Gastroesophageal sphincter (tissue), 4 donors: ENCODE measurements at regions not wholly inside any gene's neighbourhood (a gene's known extent, or its start where the extent isn't known, plus 50 kb on each side); places are given as distances from the start of the nearest gene placed in this dataset.

Source experiments
- ATAC-seq: fragments of 150-250 bp; one replicate; pipeline ENCODE4 v1.9.1; 2016; ENCODE audit warnings: mild to moderate bottlenecking, moderate library complexity
- H3K27ac ChIP-seq, 4 donors: fragments of 200-600 bp; sonication (generic) in 3 of 4; 1 replicate in 3 of 4; 2 replicates in 1 of 4; pipeline ENCODE4 v1.5.1; 2016 to 2019
- H3K27me3 ChIP-seq: fragments of 200-600 bp; sonication (generic); one replicate; pipeline ENCODE4 v1.5.1; 2019
- H3K36me3 ChIP-seq, 2 donors: fragments of 200-600 bp; sonication (generic); one replicate each; pipeline ENCODE4 v1.5.1; 2019; ENCODE audit warnings: control low read depth in 1 of 2
- H3K4me1 ChIP-seq, 3 donors: fragments of 200-600 bp; sonication (generic); 1 replicate in 2 of 3; 2 replicates in 1 of 3; pipeline ENCODE4 v1.5.1; 2016 to 2019; ENCODE audit warnings: control low read depth in 2 of 3
- H3K4me3 ChIP-seq, 2 donors: fragments of 200-600 bp; sonication (generic); one replicate each; pipeline ENCODE4 v1.5.1; 2019; ENCODE audit warnings: mild to moderate bottlenecking in 1 of 2, moderate library complexity in 1 of 2
- H3K9me3 ChIP-seq, 3 donors: fragments of 200-600 bp; sonication (generic); one replicate each; pipeline ENCODE4 v1.5.1; 2017 to 2019; ENCODE audit warnings: control low read depth in 2 of 3
- EP300 ChIP-seq: sonication (generic); formaldehyde crosslinking; IDR thresholded peaks from one replicate; pipeline ENCODE4 v1.6.1; 2017; ENCODE audit warnings: antibody characterized with exemption, mild to moderate bottlenecking
- POLR2A ChIP-seq, 2 donors: fragments of 450-650 bp; IDR thresholded peaks; one replicate each; pipeline ENCODE4 v1.6.1; 2017; ENCODE audit warnings: antibody characterized with exemption in 2 of 2, mild to moderate bottlenecking in 2 of 2, moderate library complexity in 1 of 2
- POLR2AphosphoS5 ChIP-seq: sonication (generic); formaldehyde crosslinking; IDR thresholded peaks from one replicate; pipeline ENCODE4 v1.6.1; 2017; ENCODE audit warnings: antibody characterized with exemption
- WGBS, 2 donors: methylation state at CpG; one replicate each; pipeline ENCODE4 v1.1.5; 2018; ENCODE audit warnings: low coverage in 1 of 2; 5-methylcytosine and 5-hydroxymethylcytosine counted together
- TF ChIP-seq, protein P1 (sequence below), 4 experiments: fragments of 200-600 bp in 2 of 4; fragments of 450-650 bp in 2 of 4; sonication (generic) in 1 of 4; IDR thresholded peaks; one replicate each; pipeline ENCODE4 v1.5.1; 2017 to 2019; ENCODE audit warnings: antibody characterized with exemption in 4 of 4, mild to moderate bottlenecking in 2 of 4, moderate library complexity in 2 of 4

DNA sequence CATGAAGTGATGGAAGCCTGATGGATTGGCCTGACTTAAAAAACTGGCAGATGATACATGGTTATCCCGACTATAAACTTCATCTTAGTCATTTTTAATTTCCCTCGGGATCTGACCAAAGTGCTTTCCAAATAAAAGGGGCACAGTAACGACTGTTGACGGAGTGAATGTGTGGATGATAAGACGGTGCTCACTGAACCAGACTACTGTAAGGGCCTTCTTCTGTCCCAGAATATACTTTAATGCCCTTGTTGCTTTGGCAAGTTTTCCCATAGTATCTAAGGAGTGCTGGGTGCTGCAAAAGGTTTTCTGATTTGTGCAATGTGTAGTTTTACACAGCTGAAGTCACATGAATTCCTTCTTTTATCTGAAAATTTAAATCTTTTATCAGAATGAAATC is 373.5 kb downstream of the DSEL start:
- H3K27ac ChIP-seq = no peak overlapping the region
- WGBS, 2 donors = 39 to 41% methylated on average over 5 of the region's 5 CpGs
- H3K27me3 ChIP-seq = no peaks in the 10 kb centered on the region
- H3K9me3 ChIP-seq = no peaks in the 10 kb centered on the region
- TF ChIP-seq POLR2AphosphoS5 = no peak
- TF ChIP-seq, protein P1, sequence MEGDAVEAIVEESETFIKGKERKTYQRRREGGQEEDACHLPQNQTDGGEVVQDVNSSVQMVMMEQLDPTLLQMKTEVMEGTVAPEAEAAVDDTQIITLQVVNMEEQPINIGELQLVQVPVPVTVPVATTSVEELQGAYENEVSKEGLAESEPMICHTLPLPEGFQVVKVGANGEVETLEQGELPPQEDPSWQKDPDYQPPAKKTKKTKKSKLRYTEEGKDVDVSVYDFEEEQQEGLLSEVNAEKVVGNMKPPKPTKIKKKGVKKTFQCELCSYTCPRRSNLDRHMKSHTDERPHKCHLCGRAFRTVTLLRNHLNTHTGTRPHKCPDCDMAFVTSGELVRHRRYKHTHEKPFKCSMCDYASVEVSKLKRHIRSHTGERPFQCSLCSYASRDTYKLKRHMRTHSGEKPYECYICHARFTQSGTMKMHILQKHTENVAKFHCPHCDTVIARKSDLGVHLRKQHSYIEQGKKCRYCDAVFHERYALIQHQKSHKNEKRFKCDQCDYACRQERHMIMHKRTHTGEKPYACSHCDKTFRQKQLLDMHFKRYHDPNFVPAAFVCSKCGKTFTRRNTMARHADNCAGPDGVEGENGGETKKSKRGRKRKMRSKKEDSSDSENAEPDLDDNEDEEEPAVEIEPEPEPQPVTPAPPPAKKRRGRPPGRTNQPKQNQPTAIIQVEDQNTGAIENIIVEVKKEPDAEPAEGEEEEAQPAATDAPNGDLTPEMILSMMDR (IDR thresholded peaks at IDR 0.05) = no peak
- TF ChIP-seq EP300 = no peak
- no peak for TF ChIP-seq POLR2A (IDR thresholded peaks at IDR 0.05)
- ATAC-seq = no peak
- H3K36me3 ChIP-seq = no peaks in the 10 kb centered on the region
- no peaks in the 10 kb centered on the region for H3K4me1 ChIP-seq
- no peak overlapping the region for H3K4me3 ChIP-seq

DNA sequence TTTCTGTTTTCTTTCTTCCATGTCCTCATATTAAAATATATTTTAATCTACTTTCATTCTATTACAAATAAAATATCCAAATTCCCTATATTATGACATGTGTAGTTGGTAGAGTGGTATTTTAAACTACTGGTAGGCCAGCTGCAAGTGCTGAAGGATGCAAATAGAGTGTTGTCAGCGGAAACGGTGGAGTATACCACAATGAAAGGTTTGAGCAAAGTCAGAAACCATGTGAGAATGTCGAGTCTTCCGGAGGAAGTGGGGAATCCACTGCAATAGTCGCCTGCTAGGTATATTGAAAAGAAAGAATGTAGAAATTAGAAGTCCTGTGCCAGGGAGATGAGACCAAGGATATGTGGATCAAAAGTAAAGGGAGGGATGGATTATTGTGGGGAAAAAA is 373.9 kb downstream of the DSEL start:
- Histone ChIP-seq H3K27me3 (no peaks in the 10 kb centered on the region), H3K9me3 (no peaks in the 10 kb centered on the region), H3K27ac (no peak overlapping the region), H3K4me3 (no peak overlapping the region), H3K4me1 (no peaks in the 10 kb centered on the region), H3K36me3 (no peaks in the 10 kb centered on the region)
- 60 to 74% methylated on average over 5 of the region's 5 CpGs for WGBS, 2 donors
- no peak for ATAC-seq
- TF ChIP-seq POLR2A (IDR thresholded peaks at IDR 0.05) (no peak), EP300 (no peak), POLR2AphosphoS5 (no peak)
- TF ChIP-seq, protein P1 (IDR thresholded peaks at IDR 0.05) = no peak

DNA sequence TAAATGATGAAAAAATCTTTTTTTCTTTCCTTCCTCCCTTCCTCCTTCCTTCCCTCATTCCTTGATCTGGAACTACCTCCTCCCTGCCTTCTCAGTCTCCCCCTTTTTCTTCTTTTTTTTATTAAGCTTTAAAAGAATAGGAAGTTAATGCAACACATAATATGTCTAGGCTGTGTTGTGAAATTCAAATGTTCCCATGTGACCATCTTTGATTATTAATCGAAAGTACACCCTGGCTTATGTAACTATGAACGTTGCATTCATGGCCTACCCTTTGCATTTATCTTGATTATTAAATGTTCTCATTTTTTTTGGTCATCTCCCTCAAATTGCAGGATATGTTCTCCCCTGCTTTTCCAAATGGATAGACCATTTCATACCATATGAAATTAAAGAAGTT is 376.0 kb downstream of the DSEL start:
- WGBS, 2 donors = 84% methylated on average over 2 of the region's 2 CpGs
- H3K36me3 ChIP-seq = no peaks in the 10 kb centered on the region

DNA sequence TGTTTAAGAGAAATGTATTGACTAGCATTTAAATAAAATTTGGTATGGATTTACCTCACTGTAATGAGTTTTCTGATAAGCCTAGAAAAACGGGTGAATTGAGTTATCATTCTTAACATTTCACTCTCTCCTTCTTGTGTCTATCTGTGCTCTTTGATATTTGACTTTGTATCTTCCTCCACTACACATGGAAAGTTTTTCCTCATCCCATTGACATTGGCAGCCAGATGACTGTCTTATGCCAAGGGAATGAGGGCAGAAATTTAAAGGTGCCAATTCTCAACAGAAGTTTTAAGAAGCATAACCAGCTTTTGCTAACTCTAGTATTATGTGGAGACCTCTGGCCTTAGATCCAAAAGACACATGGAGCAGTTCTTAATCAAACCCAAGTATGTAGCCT is 376.6 kb downstream of the DSEL start:
- no peaks in the 10 kb centered on the region for H3K4me1 ChIP-seq
- no peak overlapping the region for H3K27ac ChIP-seq
- H3K27me3 ChIP-seq = no peaks in the 10 kb centered on the region
- TF ChIP-seq POLR2A (IDR thresholded peaks at IDR 0.05) (no peak), EP300 (no peak), POLR2AphosphoS5 (no peak)
- TF ChIP-seq, protein P1 (IDR thresholded peaks at IDR 0.05) = no peak
- H3K36me3 ChIP-seq = no peaks in the 10 kb centered on the region
- no peak for ATAC-seq
- WGBS, 2 donors = 64 to 67% methylated on average over 1 of the region's 1 CpG
- H3K9me3 ChIP-seq = no peaks in the 10 kb centered on the region
- H3K4me3 ChIP-seq = no peak overlapping the region

More for the DNA sequence above, 376.0 kb downstream of the DSEL start:
- Histone ChIP-seq H3K27ac (no peak overlapping the region), H3K4me3 (no peak overlapping the region), H3K4me1 (no peaks in the 10 kb centered on the region), H3K27me3 (no peaks in the 10 kb centered on the region), H3K9me3 (no peaks in the 10 kb centered on the region)
- no peak for ATAC-seq
- TF ChIP-seq EP300 (no peak), POLR2AphosphoS5 (no peak), POLR2A (IDR thresholded peaks at IDR 0.05) (no peak)
- TF ChIP-seq, protein P1 (IDR thresholded peaks at IDR 0.05) = no peak

DNA sequence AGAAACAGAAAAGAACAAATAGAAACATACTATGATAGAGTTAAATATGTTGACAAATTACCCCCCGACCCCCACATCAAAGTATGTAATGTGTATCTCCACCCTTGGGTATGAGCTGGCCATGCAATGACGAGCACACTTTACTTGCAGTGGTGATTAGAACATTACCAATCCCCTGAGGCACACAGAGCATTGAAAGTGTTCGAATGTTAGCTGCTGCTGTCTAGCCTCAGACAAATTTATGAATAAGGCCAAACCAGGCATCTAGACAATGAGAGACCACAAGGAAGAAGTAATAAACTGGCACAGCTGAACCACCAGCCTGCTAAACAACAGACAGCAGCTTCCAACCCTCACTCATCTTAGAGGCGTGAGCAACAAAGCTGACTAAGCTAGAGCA is 380.5 kb downstream of the DSEL start:
- ATAC-seq = no peak
- Histone ChIP-seq H3K4me3 (no peak overlapping the region), H3K27me3 (no peaks in the 10 kb centered on the region), H3K27ac (no peak overlapping the region), H3K36me3 (no peaks in the 10 kb centered on the region), H3K4me1 (no peaks in the 10 kb centered on the region), H3K9me3 (no peaks in the 10 kb centered on the region)
- TF ChIP-seq POLR2A (IDR thresholded peaks at IDR 0.05) (no peak), EP300 (no peak)
- 55 to 60% methylated on average over 2 to 4 of the region's 4 CpGs for WGBS, 2 donors

DNA sequence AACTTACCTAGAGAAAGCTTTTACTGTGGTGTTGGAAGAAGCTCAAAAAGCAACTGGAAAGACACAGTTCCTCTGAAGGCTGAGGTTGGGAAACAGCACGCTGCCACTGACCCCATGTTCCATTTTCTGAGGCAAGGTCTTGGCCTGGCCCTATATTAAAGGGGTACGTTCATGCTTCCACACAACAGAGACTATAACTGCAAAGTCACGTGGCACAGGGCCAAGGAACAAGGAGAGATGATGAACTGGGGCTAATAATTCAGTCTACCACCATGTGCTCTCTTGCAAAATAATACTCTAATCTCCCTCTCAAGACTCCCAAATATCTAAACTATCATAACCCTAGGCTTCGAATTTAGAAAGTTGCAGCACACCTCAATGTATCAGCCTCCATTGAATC is 381.6 kb downstream of the DSEL start:
- WGBS, 2 donors = 50 to 62% methylated on average over 2 to 4 of the region's 4 CpGs
- Histone ChIP-seq H3K4me3 (no peak overlapping the region), H3K27ac (no peak overlapping the region), H3K4me1 (no peaks in the 10 kb centered on the region), H3K36me3 (no peaks in the 10 kb centered on the region), H3K9me3 (no peaks in the 10 kb centered on the region), H3K27me3 (no peaks in the 10 kb centered on the region)
- no peak for TF ChIP-seq EP300
- ATAC-seq = no peak
